ENCODE measurements at regions not wholly inside any gene's neighbourhood (a gene's known extent, or its start where the extent isn't known, plus 50 kb on each side); places are given as distances from the start of the nearest gene placed in this dataset.

DNA sequence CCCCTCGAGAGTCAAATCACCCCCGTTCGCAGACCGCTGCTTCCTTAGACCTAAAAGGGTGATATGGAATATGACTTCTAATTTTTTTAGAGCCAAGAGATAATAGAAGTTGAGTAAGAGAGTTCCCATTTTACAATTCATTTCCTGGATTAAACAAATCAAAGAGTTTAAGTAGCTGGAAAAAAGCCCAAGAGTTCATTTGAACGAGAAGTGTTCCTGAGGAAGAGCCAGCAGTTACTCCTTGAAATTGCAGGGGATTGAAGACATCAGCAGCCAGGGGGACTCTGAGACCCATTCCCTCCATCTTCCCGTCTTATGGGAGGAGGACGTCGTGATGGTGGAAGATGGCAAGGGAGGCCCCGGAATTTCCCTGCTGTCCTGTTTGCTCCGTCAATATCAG lies 277.0 kb downstream of the WDR11 start:
- DNase-seq (ENCODE audit: extremely low spot score), result no peak
- TF ChIP-seq TARDBP (IDR thresholded peaks at IDR 0.05) (no peak), PKNOX1 (IDR thresholded peaks at IDR 0.05) (no peak), FOXA1 (IDR thresholded peaks at IDR 0.05) (no peak), ZNF384 (IDR thresholded peaks at IDR 0.05) (no peak)
- ChIA-PET CTCF (interaction anchor here (0.6 kb wide), 1 partner anchor 134 kb away, joined by 3 read pairs; no protein-coding TSS in a partner anchor), POLR2A (interaction anchor here (1.1 kb wide), 1 partner anchor 9 kb away, joined by 5 read pairs; no protein-coding TSS in a partner anchor)

DNA sequence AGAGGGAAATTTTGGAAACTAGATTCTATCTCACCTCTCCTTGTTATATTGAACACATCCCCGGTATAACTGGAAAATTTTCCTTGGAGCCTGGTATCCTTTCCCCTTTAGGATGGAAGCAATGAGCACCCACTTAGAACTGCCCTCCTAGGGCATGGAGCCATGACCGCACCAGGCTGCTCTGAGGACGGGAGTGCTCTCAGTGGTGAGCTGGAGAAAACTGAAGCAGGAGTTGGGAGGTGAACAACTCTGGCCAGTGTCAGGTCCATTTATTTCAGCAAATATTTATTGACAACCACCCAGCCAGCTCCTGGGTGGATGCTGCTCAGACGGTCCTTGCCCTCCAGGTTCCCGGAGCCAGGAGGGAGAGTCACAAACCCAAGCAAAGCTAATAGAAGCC lies 278.1 kb downstream of the WDR11 start:
- POLR2A ChIA-PET, result interaction anchor here (1.1 kb wide), 1 partner anchor 10 kb away, joined by 5 read pairs; no protein-coding TSS in a partner anchor
- CTCF ChIA-PET, result no interaction called here
- TF ChIP-seq ARNT (IDR thresholded peaks at IDR 0.05), result no peak
- no peak for TF ChIP-seq TARDBP (IDR thresholded peaks at IDR 0.05)
- no peak for TF ChIP-seq L3MBTL2 (conservative IDR thresholded peaks at IDR 0.05)
- TF ChIP-seq NFRKB (IDR thresholded peaks at IDR 0.05), result no peak
- DNase-seq (ENCODE audit: extremely low spot score), result no peak

GRCh38 chr10:121130382-121130781 lies 279.2 kb downstream of the WDR11 start:
- no peak for DNase-seq (ENCODE audit: extremely low spot score)
- POLR2A ChIA-PET, result no interaction called here
- TF ChIP-seq ZNF384 (IDR thresholded peaks at IDR 0.05) (no peak), SP1 (IDR thresholded peaks at IDR 0.05) (no peak), FOXM1 (IDR thresholded peaks at IDR 0.05; ENCODE audit: borderline replicate concordance) (no peak), ARNT (IDR thresholded peaks at IDR 0.05) (no peak), TARDBP (IDR thresholded peaks at IDR 0.05) (no peak), L3MBTL2 (conservative IDR thresholded peaks at IDR 0.05) (no peak), CTBP1 (IDR thresholded peaks at IDR 0.05; ENCODE audit: borderline replicate concordance) (no peak), HDGF (IDR thresholded peaks at IDR 0.05; ENCODE audit: borderline replicate concordance) (no peak)
- CTCF ChIA-PET, result no interaction called here

GRCh38 chr10:121131014-121131413 lies 279.9 kb downstream of the WDR11 start:
- TF ChIP-seq BHLHE40 (IDR thresholded peaks at IDR 0.05; ENCODE audit: borderline replicate concordance), result no peak
- TF ChIP-seq SUZ12 (IDR thresholded peaks at IDR 0.05), result no peak
- TF ChIP-seq ARNT (IDR thresholded peaks at IDR 0.05), result no peak
- no peak for DNase-seq (ENCODE audit: extremely low spot score)
- ChIA-PET POLR2A (no interaction called here), CTCF (no interaction called here)

DNA sequence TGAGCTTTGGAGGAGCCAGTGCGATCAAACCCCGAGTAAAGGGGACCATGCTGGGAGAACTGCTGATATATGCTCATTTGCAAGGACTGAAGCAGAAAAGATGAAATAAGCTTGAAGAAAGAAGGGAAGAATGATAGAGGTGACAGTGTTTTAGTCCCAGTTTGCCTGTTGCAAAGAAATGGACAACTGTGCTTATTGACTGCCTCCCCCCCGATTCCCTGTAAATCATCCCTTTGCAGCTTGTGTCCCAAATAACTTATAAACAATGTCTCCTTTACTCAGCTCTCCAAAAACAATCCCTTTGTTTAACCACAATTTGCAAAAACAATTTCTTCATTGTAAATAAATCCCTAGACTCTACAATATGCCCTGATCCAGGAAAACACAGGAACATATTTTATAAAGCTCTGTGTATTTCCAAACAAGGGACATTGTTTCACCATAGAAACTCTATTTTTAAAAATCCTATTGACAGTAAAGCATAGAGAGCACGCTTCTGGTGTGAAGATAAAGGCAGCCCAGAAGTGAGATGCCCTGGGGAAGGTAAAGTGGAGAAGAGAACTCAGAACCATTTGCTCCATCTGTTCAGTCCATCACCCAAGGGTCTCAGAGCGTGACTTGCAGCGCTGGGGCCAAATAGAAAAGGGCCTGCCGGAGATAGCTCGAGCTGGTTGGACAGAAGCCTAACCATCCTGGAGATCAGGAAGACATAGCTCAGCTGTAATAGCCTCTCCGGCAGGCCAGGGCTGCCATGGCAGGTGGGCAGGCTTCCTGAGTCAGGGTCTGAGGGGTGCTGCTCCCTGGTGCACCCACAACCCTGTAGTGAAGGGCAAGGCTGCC lies 280.5 kb downstream of the WDR11 start:
- no peak for TF ChIP-seq PKNOX1 (IDR thresholded peaks at IDR 0.05)
- TF ChIP-seq FOXA1 (IDR thresholded peaks at IDR 0.05), result no peak
- TF ChIP-seq CTBP1 (IDR thresholded peaks at IDR 0.05; ENCODE audit: borderline replicate concordance), result no peak
- no peak for TF ChIP-seq TARDBP (IDR thresholded peaks at IDR 0.05)
- no peak for TF ChIP-seq ARNT (IDR thresholded peaks at IDR 0.05)
- no peak for TF ChIP-seq LEF1 (IDR thresholded peaks at IDR 0.05; ENCODE audit: borderline replicate concordance)
- TF ChIP-seq ELF4 (IDR thresholded peaks at IDR 0.05), result no peak
- no peak for TF ChIP-seq HDGF (IDR thresholded peaks at IDR 0.05; ENCODE audit: borderline replicate concordance)
- no peak for TF ChIP-seq FOXK2 (IDR thresholded peaks at IDR 0.05)
- no peak for TF ChIP-seq NFRKB (IDR thresholded peaks at IDR 0.05)
- TF ChIP-seq SUZ12 (IDR thresholded peaks at IDR 0.05), result no peak
- no peak for TF ChIP-seq ZNF384 (IDR thresholded peaks at IDR 0.05)
- TF ChIP-seq SP1 (IDR thresholded peaks at IDR 0.05), result no peak
- no peak for TF ChIP-seq FOXM1 (IDR thresholded peaks at IDR 0.05; ENCODE audit: borderline replicate concordance)
- TF ChIP-seq BHLHE40 (IDR thresholded peaks at IDR 0.05; ENCODE audit: borderline replicate concordance), result no peak
- TF ChIP-seq L3MBTL2 (conservative IDR thresholded peaks at IDR 0.05), result no peak
- no peak for DNase-seq (ENCODE audit: extremely low spot score)
- CTCF ChIA-PET, result no interaction called here
- POLR2A ChIA-PET, result no interaction called here

- CTCF ChIA-PET, result no interaction called here
- POLR2A ChIA-PET, result no interaction called here
- DNase-seq (ENCODE audit: extremely low spot score), result no peak
- TF ChIP-seq L3MBTL2 (conservative IDR thresholded peaks at IDR 0.05) (no peak), SUZ12 (IDR thresholded peaks at IDR 0.05) (no peak), ELF4 (IDR thresholded peaks at IDR 0.05) (no peak), LEF1 (IDR thresholded peaks at IDR 0.05; ENCODE audit: borderline replicate concordance) (no peak), BHLHE40 (IDR thresholded peaks at IDR 0.05; ENCODE audit: borderline replicate concordance) (no peak), PKNOX1 (IDR thresholded peaks at IDR 0.05) (no peak), FOXK2 (IDR thresholded peaks at IDR 0.05) (no peak), HDGF (IDR thresholded peaks at IDR 0.05; ENCODE audit: borderline replicate concordance) (no peak), CTBP1 (IDR thresholded peaks at IDR 0.05; ENCODE audit: borderline replicate concordance) (no peak), ZNF384 (IDR thresholded peaks at IDR 0.05) (no peak), NFRKB (IDR thresholded peaks at IDR 0.05) (no peak), FOXM1 (IDR thresholded peaks at IDR 0.05; ENCODE audit: borderline replicate concordance) (no peak), TARDBP (IDR thresholded peaks at IDR 0.05) (no peak), FOXA1 (IDR thresholded peaks at IDR 0.05) (no peak), ARNT (IDR thresholded peaks at IDR 0.05) (no peak), SP1 (IDR thresholded peaks at IDR 0.05) (no peak)
These were observed 281.1 kb downstream of the WDR11 start for GRCh38 chr10:121132273-121132672.

Measured in HEK293T (cell line).